ENCODE measurements at regions not wholly inside any gene's neighbourhood (a gene's known extent, or its start where the extent isn't known, plus 50 kb on each side); places are given as distances from the start of the nearest gene placed in this dataset.

GRCh38 chrX:117010243-117010642 lies 547.5 kb upstream of the CT83 start:
- Histone ChIP-seq H3K4me1 (ENCODE audit: insufficient read depth) (no peaks in the 10 kb centered on the region), H3K4me3 (ENCODE audit: low read depth, low read length) (no peak overlapping the region), H3K27ac (ENCODE audit: low read depth) (no peak overlapping the region), H3K36me3 (ENCODE audit: insufficient read depth) (no peaks in the 10 kb centered on the region)
- DNase-seq (ENCODE audit: extremely low spot score) = no peak

- WGBS = 58% methylated on average over 3 of the region's 3 CpGs
- no peak for DNase-seq (ENCODE audit: extremely low spot score)
- H3K4me3 ChIP-seq (ENCODE audit: low read depth, low read length) = no peak overlapping the region
- no peak overlapping the region for H3K27ac ChIP-seq (ENCODE audit: low read depth)
- H3K4me1 ChIP-seq (ENCODE audit: insufficient read depth) = no peaks in the 10 kb centered on the region
- H3K36me3 ChIP-seq (ENCODE audit: insufficient read depth) = no peaks in the 10 kb centered on the region
These were observed 540.2 kb upstream of the CT83 start for GRCh38 chrX:117002981-117003380.

GRCh38 chrX:116975517-116975916 lies 512.7 kb upstream of the CT83 start:
- H3K4me1 ChIP-seq (ENCODE audit: insufficient read depth) = no peaks in the 10 kb centered on the region
- no peak overlapping the region for H3K4me3 ChIP-seq (ENCODE audit: low read depth, low read length)
- no peaks in the 10 kb centered on the region for H3K36me3 ChIP-seq (ENCODE audit: insufficient read depth)
- no peak overlapping the region for H3K27ac ChIP-seq (ENCODE audit: low read depth)
- no peak for DNase-seq (ENCODE audit: extremely low spot score)

DNA sequence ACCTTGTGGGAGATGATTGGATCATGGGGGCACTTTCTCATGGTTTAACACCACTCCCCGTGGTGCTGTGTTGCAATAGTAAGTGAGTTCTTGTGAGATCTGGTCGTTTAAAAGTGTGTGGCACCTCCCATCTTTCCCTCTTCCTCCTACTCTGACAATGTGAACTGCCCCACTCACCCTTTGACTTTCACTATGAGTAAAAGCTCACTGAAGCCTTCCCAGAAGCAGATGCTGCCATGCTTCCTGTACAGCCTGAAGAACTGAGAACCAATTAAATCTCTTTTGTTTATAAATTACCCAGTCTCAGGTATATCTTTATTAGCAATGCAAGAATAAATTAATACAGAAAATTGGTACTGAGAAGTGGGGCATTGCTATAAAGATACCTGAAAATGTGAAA lies 509.6 kb upstream of the CT83 start:
- Histone ChIP-seq H3K27ac (ENCODE audit: low read depth) (no peak overlapping the region), H3K4me3 (ENCODE audit: low read depth, low read length) (no peak overlapping the region), H3K4me1 (ENCODE audit: insufficient read depth) (no peaks in the 10 kb centered on the region), H3K36me3 (ENCODE audit: insufficient read depth) (no peaks in the 10 kb centered on the region)
- WGBS = 58% methylated on average over 2 of the region's 2 CpGs
- no peak for DNase-seq (ENCODE audit: extremely low spot score)

DNA sequence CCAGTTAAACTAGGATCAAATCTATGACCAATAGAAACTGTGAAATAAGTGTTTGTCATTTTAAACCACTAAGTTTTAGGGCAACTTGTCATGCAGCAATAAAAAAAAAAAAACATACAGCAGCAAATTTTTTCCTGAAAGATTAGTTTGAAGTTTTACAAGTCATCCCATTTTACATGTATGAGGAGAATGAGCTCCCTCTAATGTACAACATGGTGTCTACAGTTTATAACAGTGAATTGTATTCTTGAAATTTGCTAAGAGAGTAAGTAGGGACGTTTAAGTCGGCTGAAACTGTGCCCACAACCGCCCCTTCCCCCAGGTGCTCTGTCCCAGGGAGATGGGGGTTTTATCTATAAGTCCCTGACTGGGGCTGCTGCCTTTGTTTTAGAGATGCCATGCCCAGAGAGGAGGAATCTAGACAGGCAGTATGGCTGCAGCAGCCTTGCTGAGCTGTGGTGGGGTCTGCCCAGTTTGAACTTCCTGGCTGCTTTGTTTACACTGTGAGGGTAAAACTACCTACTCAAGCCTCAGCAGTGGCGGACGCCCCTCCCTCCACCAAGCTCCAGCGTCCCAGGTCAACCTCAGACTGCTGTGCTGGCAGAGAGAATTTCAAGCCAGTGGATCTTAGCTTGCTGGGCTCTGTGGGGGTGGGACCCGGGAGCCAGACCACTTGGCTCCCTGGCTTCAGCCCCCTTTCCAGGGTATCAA lies 499.3 kb upstream of the CT83 start:
- no peak for DNase-seq (ENCODE audit: extremely low spot score)
- H3K4me1 ChIP-seq (ENCODE audit: insufficient read depth) = no peaks in the 10 kb centered on the region
- no peaks in the 10 kb centered on the region for H3K36me3 ChIP-seq (ENCODE audit: insufficient read depth)
- WGBS = 31% methylated on average over 7 of the region's 7 CpGs
- H3K4me3 ChIP-seq (ENCODE audit: low read depth, low read length) = no peak overlapping the region
- no peak overlapping the region for H3K27ac ChIP-seq (ENCODE audit: low read depth)

GRCh38 chrX:116930311-116930710 lies 467.5 kb upstream of the CT83 start:
- Histone ChIP-seq H3K4me3 (ENCODE audit: low read depth, low read length) (no peak overlapping the region), H3K27ac (ENCODE audit: low read depth) (no peak overlapping the region), H3K36me3 (ENCODE audit: insufficient read depth) (no peaks in the 10 kb centered on the region), H3K4me1 (ENCODE audit: insufficient read depth) (no peaks in the 10 kb centered on the region)
- DNase-seq (ENCODE audit: extremely low spot score) = no peak
- 37% methylated on average over 6 of the region's 6 CpGs for WGBS

DNA sequence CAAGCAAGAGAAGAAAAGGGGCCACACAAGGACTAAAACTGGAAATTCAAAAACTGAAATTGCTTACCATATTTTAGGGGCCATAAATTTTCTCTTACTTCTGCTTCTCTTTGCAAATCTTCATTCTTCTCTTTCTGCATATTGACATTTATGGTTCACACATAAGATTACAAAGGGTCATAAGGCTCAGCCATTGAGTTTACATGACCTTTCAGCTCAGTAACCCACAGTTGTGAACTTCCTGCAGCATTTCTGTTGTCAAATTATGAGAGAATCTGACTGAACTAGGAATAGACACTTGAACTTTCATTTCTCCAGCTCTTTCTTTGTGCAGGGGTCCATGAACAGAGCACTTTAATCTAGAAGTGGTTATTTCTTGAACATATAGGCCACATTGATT lies 434.8 kb upstream of the CT83 start:
- no peaks in the 10 kb centered on the region for H3K36me3 ChIP-seq (ENCODE audit: insufficient read depth)
- DNase-seq (ENCODE audit: extremely low spot score) = no peak
- no peak overlapping the region for H3K4me3 ChIP-seq (ENCODE audit: low read depth, low read length)
- no peak overlapping the region for H3K27ac ChIP-seq (ENCODE audit: low read depth)
- H3K4me1 ChIP-seq (ENCODE audit: insufficient read depth) = no peaks in the 10 kb centered on the region

DNA sequence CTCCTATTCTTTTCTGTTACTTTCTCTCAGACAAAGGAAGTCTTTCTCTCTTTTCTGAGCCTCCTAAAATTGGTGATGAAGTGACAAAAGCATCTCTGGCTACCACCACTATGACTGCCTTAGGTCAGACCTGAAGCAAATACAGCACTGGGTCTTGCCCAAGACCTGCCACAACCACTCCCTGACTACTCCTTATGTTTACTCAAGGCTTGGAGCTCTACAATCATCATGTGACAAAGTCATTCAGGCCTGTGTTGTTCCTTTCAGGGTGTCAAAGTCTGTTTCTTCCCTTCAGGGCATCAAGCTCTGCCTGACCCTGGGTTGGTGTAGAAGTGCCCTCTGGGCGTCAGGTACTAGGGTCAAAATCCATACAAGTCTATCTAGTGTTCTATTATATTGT lies 419.2 kb upstream of the CT83 start:
- no peaks in the 10 kb centered on the region for H3K4me1 ChIP-seq (ENCODE audit: insufficient read depth)
- H3K27ac ChIP-seq (ENCODE audit: low read depth) = no peak overlapping the region
- 91% methylated on average over 1 of the region's 1 CpG for WGBS
- DNase-seq (ENCODE audit: extremely low spot score) = no peak
- no peaks in the 10 kb centered on the region for H3K36me3 ChIP-seq (ENCODE audit: insufficient read depth)
- no peak overlapping the region for H3K4me3 ChIP-seq (ENCODE audit: low read depth, low read length)

GRCh38 chrX:116873671-116874070 lies 410.9 kb upstream of the CT83 start:
- WGBS = 56% methylated on average over 3 of the region's 3 CpGs

GRCh38 chrX:116872931-116873330 lies 410.2 kb upstream of the CT83 start:
- no peaks in the 10 kb centered on the region for H3K4me1 ChIP-seq (ENCODE audit: insufficient read depth)
- WGBS = 68% methylated on average over 1 of the region's 1 CpG

More at GRCh38 chrX:116873671-116874070, 410.9 kb upstream of the CT83 start:
- H3K27ac ChIP-seq (ENCODE audit: low read depth) = no peak overlapping the region
- no peaks in the 10 kb centered on the region for H3K4me1 ChIP-seq (ENCODE audit: insufficient read depth)
- H3K4me3 ChIP-seq (ENCODE audit: low read depth, low read length) = no peak overlapping the region
- no peak for DNase-seq (ENCODE audit: extremely low spot score)
- no peaks in the 10 kb centered on the region for H3K36me3 ChIP-seq (ENCODE audit: insufficient read depth)

DNA sequence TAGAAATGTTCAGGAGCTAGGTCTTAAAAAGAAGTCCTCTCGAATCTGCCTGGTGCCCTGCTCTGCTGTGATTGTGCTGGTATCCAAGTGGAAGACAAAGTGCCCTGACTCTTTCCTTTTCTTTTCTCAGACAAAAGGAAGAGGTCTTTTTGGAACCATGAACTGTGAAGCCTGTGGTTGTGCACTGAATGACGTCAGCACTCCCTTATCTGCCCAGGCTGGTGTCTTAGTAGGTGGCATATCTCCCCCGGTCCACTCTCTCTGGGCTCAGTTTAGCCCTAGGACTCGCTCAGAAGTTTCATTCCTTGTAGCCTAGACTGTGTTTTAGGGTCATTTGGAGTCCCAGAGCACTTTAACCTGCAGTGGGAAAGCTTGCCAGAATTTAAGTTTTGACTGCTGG lies 400.3 kb upstream of the CT83 start:
- no peaks in the 10 kb centered on the region for H3K4me1 ChIP-seq (ENCODE audit: insufficient read depth)
- H3K27ac ChIP-seq (ENCODE audit: low read depth) = no peak overlapping the region
- no peaks in the 10 kb centered on the region for H3K36me3 ChIP-seq (ENCODE audit: insufficient read depth)
- no peak for DNase-seq (ENCODE audit: extremely low spot score)
- H3K4me3 ChIP-seq (ENCODE audit: low read depth, low read length) = no peak overlapping the region
- WGBS = 89% methylated on average over 4 of the region's 4 CpGs

More at GRCh38 chrX:116872931-116873330, 410.2 kb upstream of the CT83 start:
- no peak overlapping the region for H3K4me3 ChIP-seq (ENCODE audit: low read depth, low read length)
- DNase-seq (ENCODE audit: extremely low spot score) = no peak
- H3K27ac ChIP-seq (ENCODE audit: low read depth) = no peak overlapping the region
- H3K36me3 ChIP-seq (ENCODE audit: insufficient read depth) = no peaks in the 10 kb centered on the region

- Histone ChIP-seq H3K27ac (ENCODE audit: low read depth) (no peak overlapping the region), H3K4me1 (ENCODE audit: insufficient read depth) (no peaks in the 10 kb centered on the region), H3K36me3 (ENCODE audit: insufficient read depth) (no peaks in the 10 kb centered on the region), H3K4me3 (ENCODE audit: low read depth, low read length) (no peak overlapping the region)
- no peak for DNase-seq (ENCODE audit: extremely low spot score)
- 71% methylated on average over 1 of the region's 1 CpG for WGBS
These were observed 399.6 kb upstream of the CT83 start for GRCh38 chrX:116862340-116862739.

- Histone ChIP-seq H3K36me3 (ENCODE audit: insufficient read depth) (no peaks in the 10 kb centered on the region), H3K27ac (ENCODE audit: low read depth) (no peak overlapping the region), H3K4me1 (ENCODE audit: insufficient read depth) (no peaks in the 10 kb centered on the region), H3K4me3 (ENCODE audit: low read depth, low read length) (no peak overlapping the region)
- no peak for DNase-seq (ENCODE audit: extremely low spot score)
- 86% methylated on average over 3 of the region's 3 CpGs for WGBS
These were observed 378.5 kb upstream of the CT83 start for GRCh38 chrX:116841290-116841689.

- H3K36me3 ChIP-seq (ENCODE audit: insufficient read depth) = no peaks in the 10 kb centered on the region
- no peaks in the 10 kb centered on the region for H3K4me1 ChIP-seq (ENCODE audit: insufficient read depth)
- no peak overlapping the region for H3K27ac ChIP-seq (ENCODE audit: low read depth)
- H3K4me3 ChIP-seq (ENCODE audit: low read depth, low read length) = no peak overlapping the region
- DNase-seq (ENCODE audit: extremely low spot score) = no peak
- 83% methylated on average over 4 of the region's 4 CpGs for WGBS
These were observed 364.3 kb upstream of the CT83 start for GRCh38 chrX:116827063-116827462.

DNA sequence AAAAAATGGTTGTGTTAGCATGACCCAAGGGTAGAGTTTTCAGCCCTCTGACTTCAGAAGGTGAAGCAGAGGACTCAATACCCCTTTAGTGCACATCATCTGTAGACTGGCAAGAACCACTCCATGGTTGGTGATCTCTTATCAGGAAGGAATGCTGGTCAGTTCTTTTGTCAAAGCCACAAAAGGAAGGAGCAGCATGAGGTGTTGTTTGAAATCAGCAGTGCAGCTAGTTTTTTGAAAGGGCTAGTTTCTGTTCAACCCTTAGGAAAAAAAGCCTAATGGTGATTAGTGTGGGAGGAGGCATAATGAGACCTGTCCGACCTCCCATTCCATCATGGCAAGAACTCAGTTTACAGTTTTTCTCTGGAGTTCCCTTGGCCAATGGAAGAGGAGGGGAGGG lies 362.0 kb upstream of the CT83 start:
- H3K27ac ChIP-seq (ENCODE audit: low read depth) = no peak overlapping the region
- DNase-seq (ENCODE audit: extremely low spot score) = no peak
- no peaks in the 10 kb centered on the region for H3K36me3 ChIP-seq (ENCODE audit: insufficient read depth)
- H3K4me1 ChIP-seq (ENCODE audit: insufficient read depth) = no peaks in the 10 kb centered on the region
- 93% methylated on average over 1 of the region's 1 CpG for WGBS
- no peak overlapping the region for H3K4me3 ChIP-seq (ENCODE audit: low read depth, low read length)

Measured in urinary bladder (tissue), 3 donors.